ENCODE measurements at regions not wholly inside any gene's neighbourhood (a gene's known extent, or its start where the extent isn't known, plus 50 kb on each side); places are given as distances from the start of the nearest gene placed in this dataset.

DNA sequence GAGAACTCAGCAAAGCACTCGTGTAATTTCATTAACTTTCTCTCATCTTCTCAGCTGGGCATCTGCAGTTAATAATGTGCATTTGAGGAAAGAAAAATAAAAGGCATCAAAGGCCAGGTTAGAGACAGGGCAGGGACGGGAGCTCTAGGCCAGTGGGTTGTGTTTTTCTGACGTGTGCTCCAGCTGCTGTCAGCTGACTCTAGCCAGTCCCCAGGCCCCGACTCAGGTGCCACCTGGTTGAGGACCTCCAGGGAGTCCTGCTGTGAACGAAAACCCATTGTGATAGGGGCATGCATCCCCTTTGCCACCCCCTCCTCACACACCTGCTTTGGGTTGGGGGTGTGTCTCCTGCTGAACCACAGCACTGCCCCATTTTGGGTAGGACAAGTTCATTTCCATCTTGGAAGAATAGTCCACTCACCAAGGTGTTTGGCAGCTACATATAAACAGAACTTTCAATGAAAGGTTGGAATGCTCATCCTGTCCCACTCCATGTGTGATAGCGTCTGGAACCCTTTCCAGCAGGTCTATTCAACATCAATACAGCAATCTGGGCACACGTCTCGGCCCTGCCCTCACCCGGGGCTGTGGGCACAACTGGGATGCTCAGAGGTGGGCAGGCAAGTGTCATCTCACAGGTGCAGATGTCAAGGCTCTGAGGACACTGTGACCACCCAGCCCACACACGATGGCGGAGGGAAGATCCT is 146.1 kb upstream of the FAM20C start:
- DNase-seq (ENCODE audit: extremely low spot score) = no peak
- WGBS = 79% methylated on average over 11 of the region's 11 CpGs
- H3K36me3 ChIP-seq (ENCODE audit: insufficient read depth) = no peaks in the 10 kb centered on the region
- no peak overlapping the region for H3K4me3 ChIP-seq (ENCODE audit: low read depth, low read length)
- H3K4me1 ChIP-seq (ENCODE audit: insufficient read depth) = no peaks in the 10 kb centered on the region
- no peak overlapping the region for H3K27ac ChIP-seq (ENCODE audit: low read depth)

GRCh38 chr7:46830-47140 is 145.6 kb upstream of the FAM20C start:
- DNase-seq (ENCODE audit: extremely low spot score) = no peak
- WGBS = 93% methylated on average over 5 of the region's 5 CpGs
- Histone ChIP-seq H3K4me3 (ENCODE audit: low read depth, low read length) (no peak overlapping the region), H3K36me3 (ENCODE audit: insufficient read depth) (no peaks in the 10 kb centered on the region), H3K27ac (ENCODE audit: low read depth) (no peak overlapping the region), H3K4me1 (ENCODE audit: insufficient read depth) (no peaks in the 10 kb centered on the region)

- no peak overlapping the region for H3K4me3 ChIP-seq (ENCODE audit: low read depth, low read length)
- no peaks in the 10 kb centered on the region for H3K36me3 ChIP-seq (ENCODE audit: insufficient read depth)
- no peak overlapping the region for H3K27ac ChIP-seq (ENCODE audit: low read depth)
- WGBS = 91% methylated on average over 11 of the region's 11 CpGs
- H3K4me1 ChIP-seq (ENCODE audit: insufficient read depth) = no peaks in the 10 kb centered on the region
- no peak for DNase-seq (ENCODE audit: extremely low spot score)
Measured at GRCh38 chr7:51456-52068, 140.8 kb upstream of the FAM20C start.

DNA sequence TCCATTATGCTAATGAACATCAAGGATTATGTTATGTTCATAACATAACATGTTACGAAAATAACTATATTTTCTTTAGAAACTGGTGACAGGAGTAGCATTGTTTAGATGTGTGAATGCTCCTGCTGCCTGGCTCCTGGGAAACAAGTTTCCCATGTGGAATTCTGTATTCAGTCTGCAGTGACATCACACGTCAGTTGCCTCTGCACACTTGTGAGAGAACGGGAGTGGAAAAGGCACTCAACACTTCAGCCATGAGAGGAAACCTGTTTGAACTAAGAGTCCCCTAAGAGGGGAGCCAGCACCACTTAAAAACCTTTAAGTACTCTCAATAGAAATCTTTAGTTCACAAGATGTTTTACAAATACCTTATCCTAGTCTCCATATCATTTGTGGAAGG is 140.3 kb upstream of the FAM20C start:
- Histone ChIP-seq H3K36me3 (ENCODE audit: insufficient read depth) (no peaks in the 10 kb centered on the region), H3K4me3 (ENCODE audit: low read depth, low read length) (no peak overlapping the region), H3K27ac (ENCODE audit: low read depth) (no peak overlapping the region), H3K4me1 (ENCODE audit: insufficient read depth) (no peaks in the 10 kb centered on the region)
- 61% methylated on average over 3 of the region's 3 CpGs for WGBS
- no peak for DNase-seq (ENCODE audit: extremely low spot score)

DNA sequence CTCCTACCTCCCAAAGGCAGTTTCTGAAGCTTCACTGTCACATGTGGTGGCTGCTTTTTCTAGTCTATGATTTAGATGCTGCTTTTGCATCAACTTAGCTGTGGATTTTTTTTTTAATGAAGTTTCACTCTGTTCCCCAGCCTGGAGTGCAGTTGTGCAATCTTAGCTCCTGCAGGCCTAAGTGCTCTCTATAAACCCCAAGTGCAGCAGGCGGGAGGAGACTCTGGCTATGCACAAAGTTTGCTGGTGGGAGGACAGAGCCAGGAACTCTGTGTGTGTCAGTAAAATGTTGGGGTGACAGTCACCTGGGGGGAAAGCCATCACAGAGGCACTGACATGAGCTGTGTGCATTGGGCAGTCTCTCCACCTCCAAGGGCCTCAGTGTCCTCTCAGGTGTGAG is 138.8 kb upstream of the FAM20C start:
- no peak for DNase-seq (ENCODE audit: extremely low spot score)
- no peaks in the 10 kb centered on the region for H3K36me3 ChIP-seq (ENCODE audit: insufficient read depth)
- 85% methylated on average over 1 of the region's 1 CpG for WGBS
- H3K27ac ChIP-seq (ENCODE audit: low read depth) = no peak overlapping the region
- H3K4me1 ChIP-seq (ENCODE audit: insufficient read depth) = no peaks in the 10 kb centered on the region
- no peak overlapping the region for H3K4me3 ChIP-seq (ENCODE audit: low read depth, low read length)

- no peak for DNase-seq (ENCODE audit: extremely low spot score)
- Histone ChIP-seq H3K27ac (ENCODE audit: low read depth) (no peak overlapping the region), H3K4me1 (ENCODE audit: insufficient read depth) (no peaks in the 10 kb centered on the region), H3K4me3 (ENCODE audit: low read depth, low read length) (no peak overlapping the region), H3K36me3 (ENCODE audit: insufficient read depth) (no peaks in the 10 kb centered on the region)
- 79% methylated on average over 6 of the region's 6 CpGs for WGBS
Measured at GRCh38 chr7:54615-55014, 137.8 kb upstream of the FAM20C start.

DNA sequence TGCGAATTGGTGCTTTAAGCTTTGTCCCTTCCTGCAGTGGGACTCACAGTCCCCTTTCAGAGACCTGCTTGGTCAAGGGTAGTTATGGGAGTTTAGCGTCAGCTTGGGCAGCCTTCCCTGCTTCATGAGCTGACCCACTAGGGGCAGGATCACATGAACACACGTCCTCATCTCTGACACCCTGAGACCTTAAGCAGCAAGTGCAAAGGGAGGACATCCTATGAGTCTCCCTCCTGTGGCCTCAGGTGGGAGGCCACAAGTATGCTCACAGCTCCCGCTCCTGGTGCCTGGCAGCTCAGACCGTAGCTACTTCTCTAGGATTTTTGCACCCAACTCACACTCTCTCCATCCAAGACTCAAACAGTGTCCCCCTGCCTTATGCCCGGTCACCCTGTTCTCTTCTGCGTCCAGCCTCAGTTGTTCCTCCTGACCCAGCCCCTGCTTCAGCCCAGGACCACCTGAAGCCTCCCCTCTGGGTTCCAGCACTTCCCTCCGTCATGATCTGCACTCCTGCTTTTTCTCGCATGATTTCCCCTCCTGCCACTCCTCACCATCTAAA is 136.6 kb upstream of the FAM20C start:
- 86% methylated on average over 9 of the region's 9 CpGs for WGBS
- no peak for DNase-seq (ENCODE audit: extremely low spot score)
- Histone ChIP-seq H3K4me1 (ENCODE audit: insufficient read depth) (no peaks in the 10 kb centered on the region), H3K4me3 (ENCODE audit: low read depth, low read length) (no peak overlapping the region), H3K36me3 (ENCODE audit: insufficient read depth) (no peaks in the 10 kb centered on the region), H3K27ac (ENCODE audit: low read depth) (no peak overlapping the region)

DNA sequence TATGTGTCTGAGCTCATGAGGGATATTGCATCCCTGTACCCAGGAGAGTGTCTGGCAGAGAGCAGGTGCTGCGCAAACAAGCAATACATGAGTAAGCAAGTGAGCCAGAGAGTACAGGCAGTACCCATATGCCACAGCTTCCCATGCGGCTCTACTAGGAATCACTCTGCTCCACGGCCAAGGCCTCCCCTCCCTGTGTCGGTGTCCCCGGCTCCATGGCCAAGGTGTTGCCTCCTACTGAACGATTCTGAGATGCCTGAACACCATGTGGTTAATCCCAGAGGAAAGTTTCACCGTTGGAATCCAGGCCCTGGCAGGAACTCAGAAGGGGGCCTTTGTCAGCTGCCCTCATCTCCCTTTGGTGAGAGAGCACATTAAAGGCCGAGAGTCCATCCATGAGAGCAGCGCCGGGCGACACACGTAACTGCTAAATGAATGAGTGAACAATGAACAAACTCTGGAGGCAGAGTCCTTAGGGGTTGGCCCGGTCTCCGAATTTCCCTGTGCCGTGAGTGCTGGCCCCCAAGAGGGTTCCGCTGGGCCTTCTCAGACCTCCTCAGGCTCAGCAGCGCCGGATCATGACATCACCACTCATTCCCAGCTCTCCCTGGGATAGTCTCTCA is 136.0 kb upstream of the FAM20C start:
- H3K4me3 ChIP-seq (ENCODE audit: low read depth, low read length) = no peak overlapping the region
- 78% methylated on average over 18 of the region's 18 CpGs for WGBS
- no peaks in the 10 kb centered on the region for H3K36me3 ChIP-seq (ENCODE audit: insufficient read depth)
- DNase-seq (ENCODE audit: extremely low spot score) = no peak
- H3K27ac ChIP-seq (ENCODE audit: low read depth) = no peak overlapping the region
- H3K4me1 ChIP-seq (ENCODE audit: insufficient read depth) = no peaks in the 10 kb centered on the region

GRCh38 chr7:57071-57470 is 135.3 kb upstream of the FAM20C start:
- Histone ChIP-seq H3K4me3 (ENCODE audit: low read depth, low read length) (no peak overlapping the region), H3K27ac (ENCODE audit: low read depth) (no peak overlapping the region), H3K36me3 (ENCODE audit: insufficient read depth) (no peaks in the 10 kb centered on the region), H3K4me1 (ENCODE audit: insufficient read depth) (no peaks in the 10 kb centered on the region)
- no peak for DNase-seq (ENCODE audit: extremely low spot score)
- WGBS = 93% methylated on average over 8 of the region's 8 CpGs

DNA sequence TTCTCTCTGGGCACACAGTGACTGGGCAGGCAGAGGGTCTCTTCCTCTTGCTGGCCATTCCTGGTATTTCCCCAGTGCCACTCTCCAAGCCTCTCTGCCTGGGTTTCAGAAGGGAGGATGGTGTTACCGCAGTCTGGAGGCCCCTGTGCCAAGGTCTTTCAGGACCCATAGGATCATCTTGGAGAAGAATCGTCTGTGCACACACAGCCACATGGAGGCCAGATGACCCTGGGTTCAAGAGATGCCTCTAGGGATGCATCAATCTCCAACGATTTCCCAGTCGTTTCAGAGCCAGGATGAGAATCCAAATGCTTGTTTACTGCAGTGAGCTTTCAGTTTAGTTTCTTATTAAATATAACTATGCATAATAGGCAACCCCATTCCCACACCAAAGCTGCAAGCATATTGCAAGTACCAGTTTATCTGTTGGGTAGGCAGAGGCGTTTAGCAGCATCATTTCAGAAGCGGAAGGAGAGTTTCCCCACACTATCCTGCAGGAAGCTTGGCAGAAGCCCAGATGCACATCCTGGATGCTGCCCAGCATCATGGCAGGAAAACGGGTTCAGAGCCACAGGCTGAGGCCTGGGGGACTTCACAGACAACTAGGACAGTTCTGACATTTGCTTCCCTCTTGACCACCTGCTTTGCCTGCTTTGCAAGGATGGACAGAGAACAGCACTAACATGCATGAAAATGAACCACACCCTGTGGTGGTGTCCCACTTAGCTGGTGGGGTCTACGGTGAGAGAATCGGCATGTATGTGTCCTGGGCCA is 134.7 kb upstream of the FAM20C start:
- no peak overlapping the region for H3K4me3 ChIP-seq (ENCODE audit: low read depth, low read length)
- no peaks in the 10 kb centered on the region for H3K36me3 ChIP-seq (ENCODE audit: insufficient read depth)
- DNase-seq (ENCODE audit: extremely low spot score) = no peak
- H3K4me1 ChIP-seq (ENCODE audit: insufficient read depth) = no peaks in the 10 kb centered on the region
- 59% methylated on average over 9 of the region's 9 CpGs for WGBS
- H3K27ac ChIP-seq (ENCODE audit: low read depth) = no peak overlapping the region

GRCh38 chr7:58316-58715 is 134.1 kb upstream of the FAM20C start:
- WGBS = 87% methylated on average over 7 of the region's 7 CpGs
- DNase-seq (ENCODE audit: extremely low spot score) = no peak
- H3K27ac ChIP-seq (ENCODE audit: low read depth) = no peak overlapping the region
- no peaks in the 10 kb centered on the region for H3K4me1 ChIP-seq (ENCODE audit: insufficient read depth)
- H3K4me3 ChIP-seq (ENCODE audit: low read depth, low read length) = no peak overlapping the region
- no peaks in the 10 kb centered on the region for H3K36me3 ChIP-seq (ENCODE audit: insufficient read depth)

DNA sequence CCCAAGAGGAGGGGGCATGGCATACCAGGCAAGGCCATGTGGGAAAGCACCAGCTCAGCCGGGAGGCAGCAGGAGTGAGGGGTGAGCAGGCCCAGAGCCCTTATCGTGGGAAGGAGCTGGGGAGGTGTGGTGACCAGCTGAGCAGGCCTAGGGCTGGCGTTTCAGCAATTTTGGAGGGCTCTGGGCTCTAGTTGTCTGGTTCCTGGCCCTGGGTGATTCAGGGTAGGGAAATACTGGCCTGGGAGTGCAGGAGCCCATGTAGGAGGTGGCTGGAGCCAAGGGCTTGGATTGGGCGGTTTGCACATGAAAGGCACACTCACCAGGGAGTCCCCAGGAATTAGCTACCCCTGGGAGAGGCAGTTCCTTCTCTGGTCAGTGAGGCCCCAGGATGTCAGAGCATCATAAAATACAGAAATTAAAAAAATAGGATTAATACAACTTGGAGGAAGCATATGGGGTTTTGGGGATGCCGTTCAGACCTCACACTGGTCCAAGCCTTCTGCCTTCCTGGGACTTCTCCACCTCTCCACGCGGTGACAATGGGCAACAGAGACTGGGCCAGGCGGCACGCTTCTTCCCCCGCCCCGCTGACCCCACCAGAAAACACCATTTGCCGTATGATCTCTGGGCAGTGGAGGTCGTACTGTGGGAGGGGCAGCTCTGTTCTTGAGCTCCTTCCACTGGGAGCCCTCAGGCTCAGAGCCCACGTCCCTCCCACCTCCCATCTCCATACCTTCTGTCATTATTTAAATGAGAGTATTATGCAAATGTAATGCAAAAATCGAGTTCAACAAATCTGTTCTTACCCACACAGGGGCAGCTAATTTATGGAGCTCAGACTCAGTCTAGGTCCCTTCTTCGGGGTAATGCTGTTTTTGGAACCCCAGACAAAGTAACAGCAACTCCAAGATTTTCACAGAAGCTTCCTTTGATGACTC is 133.0 kb upstream of the FAM20C start:
- Histone ChIP-seq H3K4me3 (ENCODE audit: low read depth, low read length) (no peak overlapping the region), H3K4me1 (ENCODE audit: insufficient read depth) (no peaks in the 10 kb centered on the region), H3K36me3 (ENCODE audit: insufficient read depth) (no peaks in the 10 kb centered on the region), H3K27ac (ENCODE audit: low read depth) (no peak overlapping the region)
- WGBS = 73% methylated on average over 16 of the region's 16 CpGs
- DNase-seq (ENCODE audit: extremely low spot score) = no peak

Data from urinary bladder (tissue), 3 donors.